ENCODE measurements at regions not wholly inside any gene's neighbourhood (a gene's known extent, or its start where the extent isn't known, plus 50 kb on each side); places are given as distances from the start of the nearest gene placed in this dataset.

DNA sequence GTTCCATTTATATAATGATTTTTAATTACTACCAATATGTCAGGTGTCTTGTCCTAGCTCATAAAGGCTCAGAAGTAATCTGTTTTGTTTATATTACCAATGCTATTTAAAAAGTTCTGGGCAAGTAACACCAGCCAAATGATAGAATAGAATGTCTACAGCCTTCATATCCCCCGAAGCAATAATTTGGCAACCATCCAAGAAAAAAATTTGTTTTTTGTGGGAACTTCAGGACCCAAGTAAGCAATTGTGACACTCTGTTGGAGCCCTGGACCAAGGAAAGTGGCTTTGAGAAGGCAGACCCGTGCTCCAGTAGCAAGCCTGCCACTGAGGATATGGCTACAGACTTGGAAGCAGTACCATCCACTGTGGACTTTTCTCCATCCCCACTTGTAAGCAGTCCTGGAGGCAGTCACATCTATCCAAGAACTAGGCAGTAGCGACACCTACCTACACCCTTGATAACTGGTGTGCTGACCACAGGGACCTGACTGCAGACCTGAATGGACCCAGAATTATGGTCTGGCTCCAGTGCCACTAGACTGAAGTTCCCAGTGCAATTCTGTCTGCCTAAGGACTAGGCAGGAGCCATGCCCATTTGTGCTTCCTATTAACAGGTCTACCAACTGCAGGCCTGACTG lies 870.7 kb upstream of the ADGRL2 start:
- H3K36me3 ChIP-seq, result no peaks in the 10 kb centered on the region
- TF ChIP-seq, protein P1, sequence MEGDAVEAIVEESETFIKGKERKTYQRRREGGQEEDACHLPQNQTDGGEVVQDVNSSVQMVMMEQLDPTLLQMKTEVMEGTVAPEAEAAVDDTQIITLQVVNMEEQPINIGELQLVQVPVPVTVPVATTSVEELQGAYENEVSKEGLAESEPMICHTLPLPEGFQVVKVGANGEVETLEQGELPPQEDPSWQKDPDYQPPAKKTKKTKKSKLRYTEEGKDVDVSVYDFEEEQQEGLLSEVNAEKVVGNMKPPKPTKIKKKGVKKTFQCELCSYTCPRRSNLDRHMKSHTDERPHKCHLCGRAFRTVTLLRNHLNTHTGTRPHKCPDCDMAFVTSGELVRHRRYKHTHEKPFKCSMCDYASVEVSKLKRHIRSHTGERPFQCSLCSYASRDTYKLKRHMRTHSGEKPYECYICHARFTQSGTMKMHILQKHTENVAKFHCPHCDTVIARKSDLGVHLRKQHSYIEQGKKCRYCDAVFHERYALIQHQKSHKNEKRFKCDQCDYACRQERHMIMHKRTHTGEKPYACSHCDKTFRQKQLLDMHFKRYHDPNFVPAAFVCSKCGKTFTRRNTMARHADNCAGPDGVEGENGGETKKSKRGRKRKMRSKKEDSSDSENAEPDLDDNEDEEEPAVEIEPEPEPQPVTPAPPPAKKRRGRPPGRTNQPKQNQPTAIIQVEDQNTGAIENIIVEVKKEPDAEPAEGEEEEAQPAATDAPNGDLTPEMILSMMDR (IDR thresholded peaks at IDR 0.05), result no peak
- no peaks in the 10 kb centered on the region for H3K27me3 ChIP-seq (replicated peaks; ENCODE audit: insufficient read depth)
- DNase-seq (ENCODE audit: low spot score) (no peak), ATAC-seq (ENCODE audit: insufficient number of reproducible peaks, low FRiP score, low read depth) (no peak)
- H3K9me3 ChIP-seq, result peaks cover 13% of the 10 kb centered on the region
- H3K4me1 ChIP-seq (ENCODE audit: control insufficient read depth in 1 of 2, low read depth in 2 of 2), result no peaks in the 10 kb centered on the region
- H3K27ac ChIP-seq, result no peak overlapping the region
- no peak overlapping the region for H3K4me3 ChIP-seq

DNA sequence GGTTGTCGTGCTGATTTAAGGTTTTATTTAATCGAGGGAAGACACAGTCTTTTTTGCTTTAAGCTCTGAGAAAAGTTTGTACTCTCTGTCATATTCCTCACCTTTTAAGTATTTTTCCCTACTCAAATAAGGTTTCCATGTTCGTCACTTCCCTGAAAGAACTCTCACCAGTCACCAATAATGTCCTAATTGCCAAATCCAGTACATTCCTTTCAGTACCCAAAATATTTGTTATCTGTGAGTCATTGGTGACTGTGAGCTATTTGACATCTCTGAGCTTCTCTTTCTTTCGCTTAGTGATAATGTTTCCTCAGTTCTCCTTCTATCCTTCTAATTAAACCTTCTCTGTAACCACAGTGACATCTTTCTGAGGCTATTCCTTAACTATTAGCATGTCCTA lies 874.2 kb upstream of the ADGRL2 start:
- H3K27ac ChIP-seq, result no peak overlapping the region
- no peak for ATAC-seq (ENCODE audit: insufficient number of reproducible peaks, low FRiP score, low read depth)
- H3K9me3 ChIP-seq, result peaks cover 9% of the 10 kb centered on the region
- TF ChIP-seq, protein P1 (IDR thresholded peaks at IDR 0.05), result no peak
- no peak for DNase-seq (ENCODE audit: low spot score)
- no peaks in the 10 kb centered on the region for H3K36me3 ChIP-seq
- no peaks in the 10 kb centered on the region for H3K27me3 ChIP-seq (replicated peaks; ENCODE audit: insufficient read depth)
- H3K4me3 ChIP-seq, result no peak overlapping the region
- H3K4me1 ChIP-seq (ENCODE audit: control insufficient read depth in 1 of 2, low read depth in 2 of 2), result no peaks in the 10 kb centered on the region

DNA sequence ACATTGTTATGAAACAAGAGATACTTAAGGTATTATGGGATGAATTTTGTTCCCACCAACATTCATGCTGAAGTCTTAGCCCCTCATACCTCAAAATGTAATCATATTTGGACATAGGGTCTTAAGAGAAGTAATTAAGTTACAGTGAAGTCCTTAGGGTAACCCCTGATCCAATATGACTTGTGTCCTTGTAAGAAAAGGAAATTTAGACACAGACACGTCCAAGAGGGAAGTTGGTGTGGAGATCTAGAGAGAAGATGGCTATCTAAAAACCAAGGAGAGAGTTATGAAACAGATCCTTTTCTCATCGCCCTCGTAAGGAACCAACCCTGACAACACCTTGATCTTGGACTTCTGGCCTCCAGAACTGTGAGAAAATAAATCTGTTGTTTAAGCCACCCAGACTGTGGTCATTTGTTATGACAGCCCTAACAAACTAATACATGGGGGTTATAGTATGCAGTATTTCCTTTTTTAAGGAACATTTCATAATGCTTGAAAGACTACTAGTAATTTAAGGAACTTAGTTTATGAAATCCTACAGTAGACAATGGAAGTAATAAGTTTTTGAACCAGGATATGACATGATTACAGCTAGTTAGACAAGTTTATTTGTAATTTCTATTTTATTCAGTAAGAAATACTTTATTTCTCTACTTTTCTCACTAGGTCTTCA lies 875.5 kb upstream of the ADGRL2 start:
- H3K4me3 ChIP-seq, result no peak overlapping the region
- H3K27ac ChIP-seq, result no peak overlapping the region
- peaks cover under 1% of the 10 kb centered on the region for H3K9me3 ChIP-seq
- DNase-seq (ENCODE audit: low spot score) (no peak), ATAC-seq (ENCODE audit: insufficient number of reproducible peaks, low FRiP score, low read depth) (no peak)
- no peaks in the 10 kb centered on the region for H3K27me3 ChIP-seq (replicated peaks; ENCODE audit: insufficient read depth)
- TF ChIP-seq, protein P1 (IDR thresholded peaks at IDR 0.05), result no peak
- no peaks in the 10 kb centered on the region for H3K4me1 ChIP-seq (ENCODE audit: control insufficient read depth in 1 of 2, low read depth in 2 of 2)
- no peaks in the 10 kb centered on the region for H3K36me3 ChIP-seq

DNA sequence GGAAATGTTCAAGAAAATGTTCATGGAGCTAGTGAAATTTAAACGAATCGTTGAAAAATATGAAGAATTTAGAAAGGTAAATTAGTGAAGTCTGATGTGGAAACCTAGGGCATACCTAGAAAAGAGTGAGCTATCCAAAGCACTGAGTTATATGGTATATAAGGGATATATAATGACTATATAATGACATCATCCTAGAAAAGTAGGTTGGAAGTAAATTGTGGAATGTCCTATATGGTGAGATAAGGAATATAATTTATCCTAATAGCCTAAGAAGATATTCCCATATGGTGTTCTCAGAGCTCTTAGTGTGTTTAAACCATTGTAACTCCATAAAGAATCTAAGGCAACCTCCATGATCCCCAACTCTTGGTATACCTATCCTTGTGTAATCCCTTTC lies 876.4 kb upstream of the ADGRL2 start:
- ATAC-seq (ENCODE audit: insufficient number of reproducible peaks, low FRiP score, low read depth), result no peak
- no peaks in the 10 kb centered on the region for H3K9me3 ChIP-seq
- H3K27me3 ChIP-seq (replicated peaks; ENCODE audit: insufficient read depth), result no peaks in the 10 kb centered on the region
- TF ChIP-seq, protein P1 (IDR thresholded peaks at IDR 0.05), result no peak
- no peak for DNase-seq (ENCODE audit: low spot score)
- H3K36me3 ChIP-seq, result no peaks in the 10 kb centered on the region
- H3K4me1 ChIP-seq (ENCODE audit: control insufficient read depth in 1 of 2, low read depth in 2 of 2), result no peaks in the 10 kb centered on the region
- no peak overlapping the region for H3K27ac ChIP-seq
- H3K4me3 ChIP-seq, result no peak overlapping the region

DNA sequence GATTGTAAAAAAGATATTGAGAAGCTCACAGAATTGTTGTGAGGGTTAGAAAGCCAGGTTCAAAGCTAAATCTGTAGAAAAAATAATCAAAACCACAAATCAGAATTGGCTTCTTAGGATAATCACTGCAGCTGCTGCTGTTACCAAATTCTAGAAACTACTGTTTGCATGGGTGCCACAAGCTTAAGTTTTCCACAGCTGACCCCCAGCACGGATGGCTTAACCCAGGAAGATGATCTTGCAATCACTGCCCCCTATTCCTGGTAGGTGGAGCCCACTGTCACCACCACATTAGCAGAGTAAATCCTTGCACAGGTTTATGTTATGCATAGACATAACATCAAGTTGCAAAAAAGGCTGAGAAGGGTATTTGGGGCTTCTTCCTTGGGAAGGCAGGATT lies 877.8 kb upstream of the ADGRL2 start:
- Histone ChIP-seq H3K27me3 (replicated peaks; ENCODE audit: insufficient read depth) (no peaks in the 10 kb centered on the region), H3K9me3 (no peaks in the 10 kb centered on the region), H3K4me3 (no peak overlapping the region), H3K27ac (no peak overlapping the region), H3K4me1 (ENCODE audit: control insufficient read depth in 1 of 2, low read depth in 2 of 2) (no peaks in the 10 kb centered on the region), H3K36me3 (no peaks in the 10 kb centered on the region)
- ATAC-seq (ENCODE audit: insufficient number of reproducible peaks, low FRiP score, low read depth), result no peak
- DNase-seq (ENCODE audit: low spot score), result no peak
- TF ChIP-seq, protein P1 (IDR thresholded peaks at IDR 0.05), result no peak
